ENCODE measurements at regions not wholly inside any gene's neighbourhood (a gene's known extent, or its start where the extent isn't known, plus 50 kb on each side); places are given as distances from the start of the nearest gene placed in this dataset.

DNA sequence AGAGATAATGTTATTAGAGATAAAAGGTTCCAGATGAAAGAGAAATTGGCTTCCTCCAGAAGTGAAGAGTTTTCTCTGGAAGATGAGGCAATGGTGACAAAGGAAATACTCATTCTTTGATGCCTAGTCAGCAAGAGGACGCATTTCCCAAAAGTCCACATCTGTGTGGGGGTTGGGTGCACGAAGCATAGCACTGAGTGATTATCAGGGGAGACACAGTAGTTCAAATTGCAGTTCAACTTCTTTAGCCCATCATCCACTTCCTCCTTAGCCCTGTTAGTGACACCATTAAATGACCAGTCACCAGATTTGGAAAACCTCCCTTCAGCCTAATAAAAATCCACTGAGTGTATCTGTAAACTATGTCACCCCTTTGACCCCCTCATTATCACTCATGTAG lies 80.9 kb upstream of the PHLPP1 start:
- Histone ChIP-seq H3K36me3 (ENCODE audit: control insufficient read depth in 2 of 4, insufficient read depth in 4 of 4, low read length in 3 of 4) (no peaks in the 10 kb centered on the region), H3K23ac (ENCODE audit: insufficient read length) (no peak overlapping the region), H4K91ac (replicated peaks; ENCODE audit: insufficient read length, low read length) (no peak overlapping the region), H2AK5ac (ENCODE audit: low read depth, low read length) (no peak overlapping the region), H4K5ac (ENCODE audit: insufficient read length, low read depth, low read length) (no peak overlapping the region), H3K27me3 (replicated peaks in 1 of 4; ENCODE audit: control insufficient read depth in 3 of 4, extremely low read depth in 1 of 4, insufficient read depth in 3 of 4, low read length in 3 of 4) (no peaks in the 10 kb centered on the region), H3K27ac (ENCODE audit: low read depth, low read length) (no peak overlapping the region), H3K18ac (ENCODE audit: extremely low read depth, low read length) (no peak overlapping the region), H2BK15ac (ENCODE audit: low read length) (no peak overlapping the region), H4K8ac (ENCODE audit: extremely low read depth, insufficient read depth, low read length) (no peak overlapping the region), H2BK20ac (ENCODE audit: low read length) (no peak overlapping the region), H3K56ac (replicated peaks; ENCODE audit: insufficient read length, low read depth, low read length) (no peak overlapping the region), H3K79me2 (ENCODE audit: control insufficient read depth in 1 of 2, insufficient read depth in 2 of 2, low read length in 2 of 2) (no peaks in the 10 kb centered on the region), H3K4me1 (replicated peaks in 1 of 4; ENCODE audit: control insufficient read depth in 3 of 4, insufficient read depth in 4 of 4, low read length in 3 of 4) (no peaks in the 10 kb centered on the region), H2BK12ac (ENCODE audit: low read depth, low read length) (no peak overlapping the region), H3K4ac (replicated peaks; ENCODE audit: insufficient read length, low read depth, low read length) (no peak overlapping the region), H3K23me2 (ENCODE audit: low read depth, low read length) (no peaks in the 10 kb centered on the region), H3K79me1 (ENCODE audit: low read depth, low read length) (no peaks in the 10 kb centered on the region), H2BK5ac (ENCODE audit: low read depth, low read length) (no peak overlapping the region), H3K4me2 (ENCODE audit: insufficient read depth in 1 of 2, low read depth in 2 of 2, low read length in 2 of 2) (no peak overlapping the region), H2AFZ (ENCODE audit: low read length) (no peak overlapping the region), H3K9me3 (ENCODE audit: insufficient read depth in 2 of 2, low read depth in 1 of 2, low read length in 1 of 2) (no peaks in the 10 kb centered on the region), H2BK120ac (replicated peaks; ENCODE audit: low read depth, low read length) (no peak overlapping the region), H3K14ac (ENCODE audit: insufficient read length) (no peak overlapping the region), H4K20me1 (replicated peaks in 1 of 2; ENCODE audit: control insufficient read depth in 1 of 2, insufficient read depth in 2 of 2, low read length in 2 of 2) (no peaks in the 10 kb centered on the region), H3K4me3 (ENCODE audit: extremely low read depth in 1 of 4, insufficient read depth in 2 of 4, low read depth in 3 of 4, low read length in 4 of 4) (no peak overlapping the region), H3K9ac (replicated peaks in 1 of 4; ENCODE audit: extremely low read depth in 1 of 4, low read depth in 3 of 4, low read length in 3 of 4) (no peak overlapping the region)
- ChIA-PET CTCF (ENCODE audit: partially characterized antibody) (interaction anchor here (1.2 to 5.3 kb wide), 5 partner anchors 10 to 348 kb away, joined by 3 to 31 read pairs (median 5); no protein-coding TSS in a partner anchor), POLR2A (ENCODE audit: partially characterized antibody) (no interaction called here)
- FAIRE-seq (no peak), DNase-seq (ENCODE audit: low read depth in 1 of 2, low spot score in 2 of 2) (no peak)
- WGBS, 2 experiments (ENCODE audit: extremely low coverage in 1 of 2, insufficient coverage in 1 of 2, insufficient read length in 1 of 2, insufficient replicate concordance in 2 of 2, low coverage in 1 of 2, low lambda C conversion rate in 2 of 2, missing lambda C conversion rate in 1 of 2): 87% methylated on average over 2 of the region's 2 CpGs; no CpG with 5 or more reads in 1 of the 2 experiments
- TF ChIP-seq RNF2 (IDR thresholded peaks at IDR 0.05; ENCODE audit: borderline replicate concordance, low read depth, low read length, missing control alignments, poor library complexity, severe bottlenecking) (no peak), TAF7 (optimal IDR thresholded peaks at IDR 0.05; ENCODE audit: borderline replicate concordance, low read depth, low read length) (no peak), GTF2F1 (IDR thresholded peaks at IDR 0.05; ENCODE audit: borderline replicate concordance, low read depth, low read length) (no peak), ASH2L (IDR thresholded peaks at IDR 0.05; ENCODE audit: low read length) (no peak), CHD2 (IDR thresholded peaks at IDR 0.05; ENCODE audit: low read length) (no peak), TCF12 (IDR thresholded peaks at IDR 0.05; ENCODE audit: low read depth, low read length) (no peak), CHD1 (IDR thresholded peaks at IDR 0.05; ENCODE audit: low read depth, low read length) (no peak), SIRT6 (IDR thresholded peaks at IDR 0.05; ENCODE audit: low read length) (no peak), HDAC2 (IDR thresholded peaks at IDR 0.05; ENCODE audit: borderline replicate concordance in 1 of 2, low read depth in 2 of 2, low read length in 2 of 2) (no peak), EP300 (IDR thresholded peaks at IDR 0.05; ENCODE audit: borderline replicate concordance in 1 of 2, low read depth in 2 of 2, low read length in 2 of 2) (no peak), RFX5 (IDR thresholded peaks at IDR 0.05; ENCODE audit: borderline replicate concordance, low read depth, low read length) (no peak)
- TF ChIP-seq, protein P1, sequence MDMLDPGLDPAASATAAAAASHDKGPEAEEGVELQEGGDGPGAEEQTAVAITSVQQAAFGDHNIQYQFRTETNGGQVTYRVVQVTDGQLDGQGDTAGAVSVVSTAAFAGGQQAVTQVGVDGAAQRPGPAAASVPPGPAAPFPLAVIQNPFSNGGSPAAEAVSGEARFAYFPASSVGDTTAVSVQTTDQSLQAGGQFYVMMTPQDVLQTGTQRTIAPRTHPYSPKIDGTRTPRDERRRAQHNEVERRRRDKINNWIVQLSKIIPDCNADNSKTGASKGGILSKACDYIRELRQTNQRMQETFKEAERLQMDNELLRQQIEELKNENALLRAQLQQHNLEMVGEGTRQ (IDR thresholded peaks at IDR 0.05; ENCODE audit: low read length): no peak
- TF ChIP-seq, protein P2, sequence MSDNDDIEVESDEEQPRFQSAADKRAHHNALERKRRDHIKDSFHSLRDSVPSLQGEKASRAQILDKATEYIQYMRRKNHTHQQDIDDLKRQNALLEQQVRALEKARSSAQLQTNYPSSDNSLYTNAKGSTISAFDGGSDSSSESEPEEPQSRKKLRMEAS (IDR thresholded peaks at IDR 0.05): no peak

Data from H1 (cell line).